ENCODE measurements at regions not wholly inside any gene's neighbourhood (a gene's known extent, or its start where the extent isn't known, plus 50 kb on each side); places are given as distances from the start of the nearest gene placed in this dataset.

DNA sequence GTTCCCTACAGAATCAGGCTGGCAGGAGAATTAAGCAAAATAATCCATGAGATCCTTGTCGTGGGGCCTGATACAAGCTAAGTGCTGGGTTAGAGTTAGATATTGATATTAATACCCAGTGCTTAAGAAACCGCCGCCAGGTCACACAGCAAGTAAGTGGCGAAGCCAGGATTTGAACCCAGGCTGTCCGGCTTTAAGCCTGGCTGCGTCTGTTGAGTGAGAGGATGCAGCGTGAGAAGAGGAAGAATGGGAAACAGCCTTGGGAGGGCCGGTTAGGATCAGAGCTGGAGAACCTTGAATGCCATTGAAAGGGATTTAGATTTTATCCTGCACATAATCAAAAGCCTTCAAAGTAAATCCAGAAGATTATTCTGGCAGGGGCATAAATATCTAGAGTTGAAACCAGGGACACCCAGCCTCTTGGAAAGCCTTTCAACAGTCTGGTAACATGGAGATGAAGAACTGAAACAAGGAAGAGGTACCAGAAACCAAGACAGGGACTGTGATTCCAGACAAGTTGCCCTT is 64.8 kb upstream of the HELT start:
- Histone ChIP-seq H3K4me3 (no peak overlapping the region), H3K9me3 (no peaks in the 10 kb centered on the region), H3K27me3 (no peaks in the 10 kb centered on the region), H3K4me1 (no peaks in the 10 kb centered on the region), H3K27ac (no peak overlapping the region), H3K36me3 (replicated peaks in 1 of 2; ENCODE audit: insufficient read depth in 1 of 2, low read depth in 2 of 2) (no peaks in the 10 kb centered on the region)
- TF ChIP-seq POLR2A (IDR thresholded peaks at IDR 0.05), result no peak
- TF ChIP-seq, protein P1, sequence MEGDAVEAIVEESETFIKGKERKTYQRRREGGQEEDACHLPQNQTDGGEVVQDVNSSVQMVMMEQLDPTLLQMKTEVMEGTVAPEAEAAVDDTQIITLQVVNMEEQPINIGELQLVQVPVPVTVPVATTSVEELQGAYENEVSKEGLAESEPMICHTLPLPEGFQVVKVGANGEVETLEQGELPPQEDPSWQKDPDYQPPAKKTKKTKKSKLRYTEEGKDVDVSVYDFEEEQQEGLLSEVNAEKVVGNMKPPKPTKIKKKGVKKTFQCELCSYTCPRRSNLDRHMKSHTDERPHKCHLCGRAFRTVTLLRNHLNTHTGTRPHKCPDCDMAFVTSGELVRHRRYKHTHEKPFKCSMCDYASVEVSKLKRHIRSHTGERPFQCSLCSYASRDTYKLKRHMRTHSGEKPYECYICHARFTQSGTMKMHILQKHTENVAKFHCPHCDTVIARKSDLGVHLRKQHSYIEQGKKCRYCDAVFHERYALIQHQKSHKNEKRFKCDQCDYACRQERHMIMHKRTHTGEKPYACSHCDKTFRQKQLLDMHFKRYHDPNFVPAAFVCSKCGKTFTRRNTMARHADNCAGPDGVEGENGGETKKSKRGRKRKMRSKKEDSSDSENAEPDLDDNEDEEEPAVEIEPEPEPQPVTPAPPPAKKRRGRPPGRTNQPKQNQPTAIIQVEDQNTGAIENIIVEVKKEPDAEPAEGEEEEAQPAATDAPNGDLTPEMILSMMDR (IDR thresholded peaks at IDR 0.05), result no peak
- no peak for DNase-seq
- no peak for ATAC-seq
- WGBS, 2 donors, result 79 to 85% methylated on average over 8 of the region's 8 CpGs
- intact Hi-C loops (cut with DNase I), result no loop called here

DNA sequence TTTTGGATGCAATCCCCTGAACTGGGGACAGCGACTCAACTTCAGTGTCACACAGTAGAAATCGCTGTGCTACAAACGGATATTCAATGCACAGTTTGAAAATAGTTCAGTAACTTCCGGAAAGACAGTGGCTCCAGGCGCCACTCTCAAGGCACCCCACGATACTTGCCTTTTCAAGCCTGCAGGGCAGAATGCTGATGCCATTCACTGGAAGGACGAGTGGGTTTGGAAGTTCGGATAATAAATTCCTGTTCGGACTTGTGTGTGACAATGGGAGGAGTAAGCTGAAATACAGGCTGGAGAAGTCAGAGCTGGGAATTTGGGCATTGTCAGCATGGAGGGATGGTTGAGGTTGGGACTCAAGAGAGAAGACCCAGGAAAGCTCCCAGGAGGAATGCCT is 64.3 kb upstream of the HELT start:
- no peak for DNase-seq
- Histone ChIP-seq H3K27me3 (no peaks in the 10 kb centered on the region), H3K9me3 (no peaks in the 10 kb centered on the region), H3K4me1 (no peaks in the 10 kb centered on the region), H3K36me3 (replicated peaks in 1 of 2; ENCODE audit: insufficient read depth in 1 of 2, low read depth in 2 of 2) (no peaks in the 10 kb centered on the region), H3K27ac (no peak overlapping the region), H3K4me3 (no peak overlapping the region)
- ATAC-seq, result no peak
- intact Hi-C loops (cut with DNase I), result no loop called here
- WGBS, 2 donors, result 78 to 80% methylated on average over 9 of the region's 9 CpGs
- no peak for TF ChIP-seq POLR2A (IDR thresholded peaks at IDR 0.05)
- TF ChIP-seq, protein P1 (IDR thresholded peaks at IDR 0.05), result no peak

DNA sequence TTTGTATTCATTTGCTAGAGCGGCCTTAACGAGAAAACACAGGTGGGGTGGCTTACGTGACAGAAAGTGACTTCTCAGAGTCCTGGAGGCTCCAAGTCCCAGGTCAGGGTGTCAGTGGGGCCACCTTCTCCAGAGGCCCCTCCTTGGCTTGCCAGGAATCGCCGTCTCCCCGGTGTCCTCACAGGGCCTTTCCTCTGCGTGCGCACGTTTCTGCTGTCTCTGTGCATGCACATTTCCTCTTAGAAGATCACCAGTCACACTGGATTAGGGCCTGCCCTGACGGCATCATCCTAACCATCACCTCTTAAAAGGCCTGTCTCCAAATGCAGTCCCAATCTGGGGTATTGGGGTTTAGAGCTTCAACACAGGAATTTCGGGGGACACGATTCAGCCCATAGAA is 63.8 kb upstream of the HELT start:
- H3K27ac ChIP-seq, result no peak overlapping the region
- no peak for ATAC-seq
- intact Hi-C loops (cut with DNase I), result no loop called here
- WGBS, 2 donors, result 79 to 84% methylated on average over 11 to 12 of the region's 12 CpGs
- DNase-seq, result no peak
- H3K36me3 ChIP-seq (replicated peaks in 1 of 2; ENCODE audit: insufficient read depth in 1 of 2, low read depth in 2 of 2), result no peaks in the 10 kb centered on the region
- H3K4me3 ChIP-seq, result no peak overlapping the region
- H3K4me1 ChIP-seq, result no peaks in the 10 kb centered on the region
- no peaks in the 10 kb centered on the region for H3K27me3 ChIP-seq
- no peak for TF ChIP-seq POLR2A (IDR thresholded peaks at IDR 0.05)
- TF ChIP-seq, protein P1 (IDR thresholded peaks at IDR 0.05), result no peak
- H3K9me3 ChIP-seq, result no peaks in the 10 kb centered on the region

DNA sequence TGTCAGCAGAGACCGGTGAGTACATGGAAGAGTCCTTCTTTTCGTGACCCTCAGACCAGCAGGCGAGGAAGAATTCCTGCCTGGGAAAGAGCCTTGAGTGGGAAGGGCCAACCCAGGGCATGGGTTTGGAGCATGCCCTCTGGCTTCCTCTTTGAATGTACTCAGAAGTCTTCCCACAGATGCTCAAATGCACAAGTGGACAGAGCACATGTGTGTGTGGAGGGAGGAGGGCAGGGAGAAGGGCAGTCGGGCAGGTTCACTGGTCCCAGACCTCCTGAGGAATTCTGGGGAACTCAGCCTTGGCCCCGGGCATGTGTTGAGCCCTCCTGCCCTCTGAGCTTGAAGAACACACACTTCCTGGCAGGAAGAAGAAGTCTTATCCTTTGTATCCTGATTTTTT is 63.2 kb upstream of the HELT start:
- TF ChIP-seq, protein P1 (IDR thresholded peaks at IDR 0.05), result no peak
- no peaks in the 10 kb centered on the region for H3K36me3 ChIP-seq (replicated peaks in 1 of 2; ENCODE audit: insufficient read depth in 1 of 2, low read depth in 2 of 2)
- H3K4me3 ChIP-seq, result no peak overlapping the region
- ATAC-seq, result no peak
- no peaks in the 10 kb centered on the region for H3K9me3 ChIP-seq
- no peak overlapping the region for H3K27ac ChIP-seq
- no peaks in the 10 kb centered on the region for H3K27me3 ChIP-seq
- intact Hi-C loops (cut with DNase I), result no loop called here
- 55 to 68% methylated on average over 5 of the region's 5 CpGs for WGBS, 2 donors
- no peak for DNase-seq
- H3K4me1 ChIP-seq, result no peaks in the 10 kb centered on the region

DNA sequence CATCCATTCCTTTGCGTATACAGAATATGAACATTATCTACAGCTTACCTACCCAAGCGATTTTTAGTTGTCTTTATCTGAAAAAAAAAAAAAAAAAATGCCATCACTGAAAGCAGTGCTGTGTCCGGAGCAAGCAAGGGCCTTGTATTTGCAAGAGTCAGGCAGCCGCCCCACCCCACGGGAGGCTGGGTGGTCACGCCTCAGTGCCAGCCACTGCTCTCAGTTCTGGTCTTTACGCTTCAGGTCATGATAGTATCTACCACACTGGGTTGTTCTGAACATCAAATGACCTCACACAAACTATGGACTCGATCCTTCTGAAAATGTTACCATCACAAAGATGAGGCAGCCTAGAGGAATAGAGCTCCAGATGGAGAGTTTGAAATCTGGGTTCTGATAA is 62.7 kb upstream of the HELT start:
- ATAC-seq (no peak), DNase-seq (no peak)
- no peaks in the 10 kb centered on the region for H3K36me3 ChIP-seq (replicated peaks in 1 of 2; ENCODE audit: insufficient read depth in 1 of 2, low read depth in 2 of 2)
- intact Hi-C loops (cut with DNase I), result no loop called here
- WGBS, 2 donors, result 94 to 96% methylated on average over 8 of the region's 8 CpGs
- H3K4me3 ChIP-seq, result no peak overlapping the region
- no peaks in the 10 kb centered on the region for H3K4me1 ChIP-seq
- no peaks in the 10 kb centered on the region for H3K9me3 ChIP-seq
- H3K27ac ChIP-seq, result no peak overlapping the region
- H3K27me3 ChIP-seq, result no peaks in the 10 kb centered on the region
- TF ChIP-seq POLR2A (IDR thresholded peaks at IDR 0.05), result no peak
- TF ChIP-seq, protein P1 (IDR thresholded peaks at IDR 0.05), result no peak

Measured in body of pancreas (tissue), 4 donors.